ENCODE measurements at regions not wholly inside any gene's neighbourhood (a gene's known extent, or its start where the extent isn't known, plus 50 kb on each side); places are given as distances from the start of the nearest gene placed in this dataset.

- no peak overlapping the region for H3K4me3 Mint-ChIP-seq
- H3K27ac Mint-ChIP-seq: no peak overlapping the region
- no peaks in the 10 kb centered on the region for H3K36me3 Mint-ChIP-seq
- H3K4me1 Mint-ChIP-seq: no peaks in the 10 kb centered on the region
- DNase-seq: no peak
- peaks cover 10% of the 10 kb centered on the region for H3K9me3 Mint-ChIP-seq
- H3K27me3 Mint-ChIP-seq: no peaks in the 10 kb centered on the region
Observed at GRCh38 chr2:76381624-76382023, 670.9 kb upstream of the GCFC2 start.

- no peaks in the 10 kb centered on the region for H3K27me3 Mint-ChIP-seq
- DNase-seq: no peak
- peaks cover 7% of the 10 kb centered on the region for H3K9me3 Mint-ChIP-seq
- H3K4me3 Mint-ChIP-seq: no peak overlapping the region
- no peak overlapping the region for H3K27ac Mint-ChIP-seq
- no peaks in the 10 kb centered on the region for H3K36me3 Mint-ChIP-seq
- H3K4me1 Mint-ChIP-seq: no peaks in the 10 kb centered on the region
Observed at GRCh38 chr2:76378140-76378539, 667.4 kb upstream of the GCFC2 start.

- no peak for DNase-seq
- H3K36me3 Mint-ChIP-seq: no peaks in the 10 kb centered on the region
- H3K27me3 Mint-ChIP-seq: no peaks in the 10 kb centered on the region
- H3K4me1 Mint-ChIP-seq: no peaks in the 10 kb centered on the region
- no peak overlapping the region for H3K27ac Mint-ChIP-seq
- H3K4me3 Mint-ChIP-seq: no peak overlapping the region
- H3K9me3 Mint-ChIP-seq: peaks cover 3% of the 10 kb centered on the region
Observed at GRCh38 chr2:76341439-76341838, 630.7 kb upstream of the GCFC2 start.

- H3K4me3 Mint-ChIP-seq: no peak overlapping the region
- no peaks in the 10 kb centered on the region for H3K27me3 Mint-ChIP-seq
- no peak for DNase-seq
- H3K4me1 Mint-ChIP-seq: no peaks in the 10 kb centered on the region
- H3K9me3 Mint-ChIP-seq: peaks cover 13% of the 10 kb centered on the region
- no peak overlapping the region for H3K27ac Mint-ChIP-seq
- no peaks in the 10 kb centered on the region for H3K36me3 Mint-ChIP-seq
Observed at GRCh38 chr2:76332871-76333270, 622.2 kb upstream of the GCFC2 start.

GRCh38 chr2:76330865-76331264 is 620.1 kb upstream of the GCFC2 start:
- Mint-ChIP-seq H3K9me3 (peaks cover 9% of the 10 kb centered on the region), H3K27ac (no peak overlapping the region), H3K4me3 (no peak overlapping the region), H3K27me3 (no peaks in the 10 kb centered on the region), H3K4me1 (no peaks in the 10 kb centered on the region), H3K36me3 (no peaks in the 10 kb centered on the region)
- no peak for DNase-seq

GRCh38 chr2:76326636-76327035 is 615.9 kb upstream of the GCFC2 start:
- no peaks in the 10 kb centered on the region for H3K4me1 Mint-ChIP-seq
- H3K9me3 Mint-ChIP-seq: peaks cover 4% of the 10 kb centered on the region
- no peak overlapping the region for H3K27ac Mint-ChIP-seq
- H3K36me3 Mint-ChIP-seq: no peaks in the 10 kb centered on the region
- no peaks in the 10 kb centered on the region for H3K27me3 Mint-ChIP-seq
- DNase-seq: no peak
- H3K4me3 Mint-ChIP-seq: no peak overlapping the region

- Mint-ChIP-seq H3K27me3 (no peaks in the 10 kb centered on the region), H3K4me1 (no peaks in the 10 kb centered on the region), H3K9me3 (peaks cover 4% of the 10 kb centered on the region), H3K36me3 (no peaks in the 10 kb centered on the region), H3K4me3 (no peak overlapping the region), H3K27ac (no peak overlapping the region)
- DNase-seq: no peak
Observed at GRCh38 chr2:76323381-76323780, 612.7 kb upstream of the GCFC2 start.

GRCh38 chr2:76320716-76321115 is 610.0 kb upstream of the GCFC2 start:
- no peaks in the 10 kb centered on the region for H3K4me1 Mint-ChIP-seq
- DNase-seq: no peak
- no peaks in the 10 kb centered on the region for H3K27me3 Mint-ChIP-seq
- H3K9me3 Mint-ChIP-seq: peaks cover 10% of the 10 kb centered on the region
- no peak overlapping the region for H3K27ac Mint-ChIP-seq
- no peak overlapping the region for H3K4me3 Mint-ChIP-seq
- no peaks in the 10 kb centered on the region for H3K36me3 Mint-ChIP-seq

- Mint-ChIP-seq H3K27me3 (no peaks in the 10 kb centered on the region), H3K36me3 (no peaks in the 10 kb centered on the region)
Observed at GRCh38 chr2:76318848-76319360, 608.2 kb upstream of the GCFC2 start.

GRCh38 chr2:76316691-76317090 is 606.0 kb upstream of the GCFC2 start:
- H3K9me3 Mint-ChIP-seq: peaks cover 10% of the 10 kb centered on the region
- H3K27me3 Mint-ChIP-seq: no peaks in the 10 kb centered on the region
- H3K4me1 Mint-ChIP-seq: no peaks in the 10 kb centered on the region
- no peak overlapping the region for H3K27ac Mint-ChIP-seq
- no peak for DNase-seq
- no peak overlapping the region for H3K4me3 Mint-ChIP-seq
- no peaks in the 10 kb centered on the region for H3K36me3 Mint-ChIP-seq

More at GRCh38 chr2:76318848-76319360, 608.2 kb upstream of the GCFC2 start:
- Mint-ChIP-seq H3K4me3 (no peak overlapping the region), H3K27ac (no peak overlapping the region), H3K4me1 (no peaks in the 10 kb centered on the region), H3K9me3 (peaks cover 10% of the 10 kb centered on the region)
- no peak for DNase-seq

GRCh38 chr2:76314271-76315020 is 603.7 kb upstream of the GCFC2 start:
- Mint-ChIP-seq H3K27me3 (no peaks in the 10 kb centered on the region), H3K27ac (no peak overlapping the region), H3K9me3 (peaks cover 9% of the 10 kb centered on the region), H3K4me3 (no peak overlapping the region), H3K4me1 (no peaks in the 10 kb centered on the region), H3K36me3 (no peaks in the 10 kb centered on the region)
- DNase-seq: no peak

GRCh38 chr2:76312236-76312635 is 601.5 kb upstream of the GCFC2 start:
- H3K27ac Mint-ChIP-seq: no peak overlapping the region
- H3K36me3 Mint-ChIP-seq: no peaks in the 10 kb centered on the region
- no peak for DNase-seq
- H3K27me3 Mint-ChIP-seq: no peaks in the 10 kb centered on the region
- peaks cover 6% of the 10 kb centered on the region for H3K9me3 Mint-ChIP-seq
- no peaks in the 10 kb centered on the region for H3K4me1 Mint-ChIP-seq
- H3K4me3 Mint-ChIP-seq: no peak overlapping the region

GRCh38 chr2:76311728-76312127 is 601.0 kb upstream of the GCFC2 start:
- no peak overlapping the region for H3K4me3 Mint-ChIP-seq
- no peak for DNase-seq

GRCh38 chr2:76310894-76311633 is 600.3 kb upstream of the GCFC2 start:
- H3K27me3 Mint-ChIP-seq: no peaks in the 10 kb centered on the region
- no peak for DNase-seq
- no peaks in the 10 kb centered on the region for H3K4me1 Mint-ChIP-seq
- H3K4me3 Mint-ChIP-seq: no peak overlapping the region
- peaks cover 3% of the 10 kb centered on the region for H3K9me3 Mint-ChIP-seq
- no peak overlapping the region for H3K27ac Mint-ChIP-seq
- H3K36me3 Mint-ChIP-seq: no peaks in the 10 kb centered on the region

More at GRCh38 chr2:76311728-76312127, 601.0 kb upstream of the GCFC2 start:
- no peaks in the 10 kb centered on the region for H3K36me3 Mint-ChIP-seq
- H3K27ac Mint-ChIP-seq: no peak overlapping the region
- H3K9me3 Mint-ChIP-seq: peaks cover 4% of the 10 kb centered on the region
- no peaks in the 10 kb centered on the region for H3K4me1 Mint-ChIP-seq
- no peaks in the 10 kb centered on the region for H3K27me3 Mint-ChIP-seq

GRCh38 chr2:76307495-76307894 is 596.8 kb upstream of the GCFC2 start:
- DNase-seq: no peak
- H3K4me3 Mint-ChIP-seq: no peak overlapping the region
- H3K27me3 Mint-ChIP-seq: no peaks in the 10 kb centered on the region
- H3K27ac Mint-ChIP-seq: no peak overlapping the region
- no peaks in the 10 kb centered on the region for H3K36me3 Mint-ChIP-seq
- H3K9me3 Mint-ChIP-seq: peaks cover 7% of the 10 kb centered on the region
- no peaks in the 10 kb centered on the region for H3K4me1 Mint-ChIP-seq

GRCh38 chr2:76298041-76298440 is 587.3 kb upstream of the GCFC2 start:
- no peaks in the 10 kb centered on the region for H3K36me3 Mint-ChIP-seq
- H3K27ac Mint-ChIP-seq: no peak overlapping the region
- H3K9me3 Mint-ChIP-seq: no peaks in the 10 kb centered on the region
- no peak for DNase-seq
- no peaks in the 10 kb centered on the region for H3K27me3 Mint-ChIP-seq
- H3K4me1 Mint-ChIP-seq: no peaks in the 10 kb centered on the region
- H3K4me3 Mint-ChIP-seq: no peak overlapping the region

Data from activated naive CD8-positive, alpha-beta T cell treated with anti-CD3 and anti-CD28 coated beads for 36 hours (primary cell).